ENCODE measurements at regions not wholly inside any gene's neighbourhood (a gene's known extent, or its start where the extent isn't known, plus 50 kb on each side); places are given as distances from the start of the nearest gene placed in this dataset.

- Histone ChIP-seq H3K4me1 (no peaks in the 10 kb centered on the region), H3K9me3 (replicated peaks) (no peaks in the 10 kb centered on the region; the same call in 1 of the 2 replicates), H3K27me3 (no peaks in the 10 kb centered on the region), H3K27ac (no peak overlapping the region), H3K4me3 (no peak overlapping the region), H3K36me3 (no peaks in the 10 kb centered on the region; the same call in 1 of the 2 replicates)
- no peak for DNase-seq
Measured at GRCh38 chr21:15333136-15333710, 268.4 kb upstream of the NRIP1 start.

GRCh38 chr21:15333951-15334350 lies 269.2 kb upstream of the NRIP1 start:
- Histone ChIP-seq H3K4me3 (no peak overlapping the region), H3K27me3 (no peaks in the 10 kb centered on the region), H3K4me1 (no peaks in the 10 kb centered on the region), H3K36me3 (no peaks in the 10 kb centered on the region; the same call in 1 of the 2 replicates), H3K27ac (no peak overlapping the region), H3K9me3 (replicated peaks) (no peaks in the 10 kb centered on the region; the same call in 1 of the 2 replicates)
- DNase-seq: peak in 1 of 2 experiments; percentile 32

GRCh38 chr21:15343066-15343465 lies 278.3 kb upstream of the NRIP1 start:
- no peak overlapping the region for H3K27ac ChIP-seq
- DNase-seq: no peak
- no peaks in the 10 kb centered on the region for H3K9me3 ChIP-seq (replicated peaks)
- no peak overlapping the region for H3K4me3 ChIP-seq
- no peaks in the 10 kb centered on the region for H3K36me3 ChIP-seq
- H3K4me1 ChIP-seq: no peaks in the 10 kb centered on the region
- no peaks in the 10 kb centered on the region for H3K27me3 ChIP-seq

- Histone ChIP-seq H3K4me3 (no peak overlapping the region), H3K36me3 (no peaks in the 10 kb centered on the region), H3K9me3 (replicated peaks) (0 out of 2 replicates have a peak, but pooled peaks cover 3% of the 10 kb centered on the region), H3K27ac (no peak overlapping the region), H3K27me3 (no peaks in the 10 kb centered on the region), H3K4me1 (no peaks in the 10 kb centered on the region)
- DNase-seq: no peak
Measured at GRCh38 chr21:15352009-15352408, 287.2 kb upstream of the NRIP1 start.

- Histone ChIP-seq H3K4me3 (no peak overlapping the region), H3K27ac (no peak overlapping the region), H3K9me3 (replicated peaks) (0 out of 2 replicates have a peak, but pooled peaks cover 3% of the 10 kb centered on the region), H3K4me1 (no peaks in the 10 kb centered on the region), H3K36me3 (no peaks in the 10 kb centered on the region), H3K27me3 (no peaks in the 10 kb centered on the region)
- no peak for DNase-seq
Measured at GRCh38 chr21:15353546-15353945, 288.7 kb upstream of the NRIP1 start.

GRCh38 chr21:15354516-15354915 lies 289.7 kb upstream of the NRIP1 start:
- H3K9me3 ChIP-seq (replicated peaks): 0 out of 2 replicates have a peak, but pooled peaks cover 3% of the 10 kb centered on the region

GRCh38 chr21:15355066-15355465 lies 290.3 kb upstream of the NRIP1 start:
- no peak for DNase-seq
- 0 out of 2 replicates have a peak, but pooled peaks cover 5% of the 10 kb centered on the region for H3K4me1 ChIP-seq
- H3K27me3 ChIP-seq: no peaks in the 10 kb centered on the region
- H3K9me3 ChIP-seq (replicated peaks): 0 out of 2 replicates have a peak, but pooled peaks cover 3% of the 10 kb centered on the region
- no peaks in the 10 kb centered on the region for H3K36me3 ChIP-seq
- H3K27ac ChIP-seq: no peak overlapping the region
- no peak overlapping the region for H3K4me3 ChIP-seq

More at GRCh38 chr21:15354516-15354915, 289.7 kb upstream of the NRIP1 start:
- Histone ChIP-seq H3K36me3 (no peaks in the 10 kb centered on the region), H3K4me3 (no peak overlapping the region), H3K27ac (no peak overlapping the region), H3K27me3 (no peaks in the 10 kb centered on the region), H3K4me1 (0 out of 2 replicates have a peak, but pooled peaks cover 3% of the 10 kb centered on the region)
- DNase-seq: no peak

GRCh38 chr21:15359251-15359650 lies 294.5 kb upstream of the NRIP1 start:
- peak; percentile 33 to 54 for DNase-seq
- H3K9me3 ChIP-seq (replicated peaks): no peaks in the 10 kb centered on the region
- no peaks in the 10 kb centered on the region for H3K27me3 ChIP-seq
- no peak overlapping the region for H3K4me3 ChIP-seq
- peak overlapping the region; percentile 12; the same call in 1 of the 2 replicates for H3K27ac ChIP-seq
- H3K4me1 ChIP-seq: 0 out of 2 replicates have a peak, but pooled peaks cover 5% of the 10 kb centered on the region
- H3K36me3 ChIP-seq: no peaks in the 10 kb centered on the region

GRCh38 chr21:15362458-15362857 lies 297.7 kb upstream of the NRIP1 start:
- Histone ChIP-seq H3K9me3 (replicated peaks) (no peaks in the 10 kb centered on the region), H3K27ac (no peak overlapping the region), H3K4me1 (peaks cover 9% of the 10 kb centered on the region), H3K4me3 (no peak overlapping the region), H3K36me3 (no peaks in the 10 kb centered on the region), H3K27me3 (no peaks in the 10 kb centered on the region)
- DNase-seq: no peak

GRCh38 chr21:15363921-15364320 lies 299.1 kb upstream of the NRIP1 start:
- H3K9me3 ChIP-seq (replicated peaks): no peaks in the 10 kb centered on the region
- H3K27ac ChIP-seq: no peak overlapping the region
- peaks cover 14% of the 10 kb centered on the region for H3K4me1 ChIP-seq
- H3K27me3 ChIP-seq: no peaks in the 10 kb centered on the region
- no peak overlapping the region for H3K4me3 ChIP-seq
- DNase-seq: no peak
- no peaks in the 10 kb centered on the region for H3K36me3 ChIP-seq

GRCh38 chr21:15365751-15366392 lies 301.1 kb upstream of the NRIP1 start:
- H3K27ac ChIP-seq: no peak overlapping the region
- H3K27me3 ChIP-seq: no peaks in the 10 kb centered on the region
- no peaks in the 10 kb centered on the region for H3K9me3 ChIP-seq (replicated peaks)
- peaks cover 9% of the 10 kb centered on the region for H3K4me1 ChIP-seq
- no peak overlapping the region for H3K4me3 ChIP-seq
- no peaks in the 10 kb centered on the region for H3K36me3 ChIP-seq
- DNase-seq: peak in 1 of 2 experiments; percentile 28

- Histone ChIP-seq H3K36me3 (no peaks in the 10 kb centered on the region), H3K4me1 (peaks cover 9% of the 10 kb centered on the region), H3K27ac (no peak overlapping the region), H3K27me3 (no peaks in the 10 kb centered on the region), H3K9me3 (replicated peaks) (no peaks in the 10 kb centered on the region), H3K4me3 (no peak overlapping the region)
- no peak for DNase-seq
Measured at GRCh38 chr21:15366555-15366954, 301.8 kb upstream of the NRIP1 start.

GRCh38 chr21:15367061-15367626 lies 302.3 kb upstream of the NRIP1 start:
- Histone ChIP-seq H3K27me3 (no peaks in the 10 kb centered on the region), H3K9me3 (replicated peaks) (no peaks in the 10 kb centered on the region), H3K4me3 (no peak overlapping the region), H3K27ac (no peak overlapping the region), H3K4me1 (peaks cover 9% of the 10 kb centered on the region), H3K36me3 (no peaks in the 10 kb centered on the region)
- DNase-seq: peak in 1 of 2 experiments; percentile 49

- Histone ChIP-seq H3K27ac (no peak overlapping the region), H3K4me1 (peaks cover 9% of the 10 kb centered on the region), H3K9me3 (replicated peaks) (no peaks in the 10 kb centered on the region), H3K36me3 (no peaks in the 10 kb centered on the region), H3K27me3 (no peaks in the 10 kb centered on the region), H3K4me3 (no peak overlapping the region)
- DNase-seq: no peak
Measured at GRCh38 chr21:15370462-15370975, 305.7 kb upstream of the NRIP1 start.

GRCh38 chr21:15373941-15374340 lies 309.1 kb upstream of the NRIP1 start:
- Histone ChIP-seq H3K27ac (no peak overlapping the region), H3K4me3 (no peak overlapping the region), H3K27me3 (no peaks in the 10 kb centered on the region), H3K9me3 (replicated peaks) (no peaks in the 10 kb centered on the region), H3K36me3 (no peaks in the 10 kb centered on the region), H3K4me1 (no peaks in the 10 kb centered on the region; the same call in 1 of the 2 replicates)
- DNase-seq: no peak

All from SJCRH30 (cell line).